Left lobe of liver (tissue), 2 donors: ENCODE measurements at regions not wholly inside any gene's neighbourhood (a gene's known extent, or its start where the extent isn't known, plus 50 kb on each side); places are given as distances from the start of the nearest gene placed in this dataset.

Experiments
- ATAC-seq: fragments of 200-7000 bp; cut with Tn5 transposase; one replicate; pipeline ENCODE4 v1.9.1; 2020; ENCODE audit warnings: mild to moderate bottlenecking, moderate library complexity
- DNase-seq: peaks from one replicate; pipeline ENCODE4 v3.0.0-alpha.2; 2020; ENCODE audit warnings: low spot score
- donor health status: DM: no; HTN: no; CAD: no; lungs with moderate emphysema.
- donor health status: DM: no; HTN: yes; CAD: no.

- DNase-seq (no peak), ATAC-seq (no peak)
Measured at GRCh38 chr15:79230766-79231165, 51.8 kb upstream of the ANKRD34C start.

- ATAC-seq: no peak
- no peak for DNase-seq
Measured at GRCh38 chr15:79222808-79223207, 59.7 kb upstream of the ANKRD34C start.

DNA sequence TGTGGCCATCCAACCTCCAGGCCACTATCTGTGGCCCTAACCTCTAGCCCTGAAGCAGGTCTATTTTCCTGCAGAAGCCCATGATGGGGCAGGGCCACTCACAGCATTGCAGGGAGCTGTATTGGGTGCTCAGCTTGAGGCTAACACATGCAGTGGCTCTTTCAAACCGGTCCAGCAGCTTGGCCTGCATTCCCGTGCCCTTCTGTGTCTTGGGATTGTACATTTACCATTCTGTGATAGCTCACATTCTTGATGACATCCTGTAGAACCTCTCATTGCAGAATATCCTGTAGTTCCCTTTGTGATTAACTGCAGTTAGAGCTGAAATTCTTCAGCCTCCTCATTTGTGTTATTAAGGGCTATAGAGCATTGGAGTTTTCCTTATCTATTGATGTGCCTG is 60.8 kb upstream of the ANKRD34C start:
- ATAC-seq (no peak), DNase-seq (no peak)

DNA sequence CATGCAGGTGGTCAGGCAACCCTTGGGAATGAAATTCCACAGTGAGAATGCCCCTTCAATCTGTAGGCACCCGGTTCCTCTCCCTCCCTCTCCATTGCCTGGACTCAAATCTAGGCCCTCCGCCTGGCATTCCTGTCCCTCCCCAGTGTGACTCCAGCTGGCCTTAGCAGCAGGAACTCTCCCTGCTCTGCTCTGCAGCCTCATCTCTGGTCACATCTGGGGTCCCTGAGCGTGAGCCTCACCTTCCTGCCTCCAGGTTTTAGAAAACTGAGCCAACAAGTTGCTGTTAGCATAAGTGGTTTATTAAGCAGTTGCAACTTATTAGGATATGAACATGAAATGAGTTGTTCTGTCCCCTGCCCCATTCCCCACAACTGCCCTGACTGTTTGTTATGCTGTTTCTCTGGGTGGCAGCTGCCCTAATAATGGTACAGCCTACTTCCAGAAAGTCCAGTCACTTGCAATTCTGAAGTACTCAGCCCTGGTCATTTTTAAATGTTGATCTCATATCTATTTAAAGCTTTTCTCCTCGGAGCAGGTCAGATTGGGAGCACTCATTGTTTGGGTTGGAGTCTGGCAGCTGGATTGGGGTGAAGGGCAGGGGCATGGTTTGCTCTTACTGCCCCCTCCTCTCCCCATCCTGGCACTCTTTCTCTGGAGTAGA is 63.0 kb upstream of the ANKRD34C start:
- ATAC-seq (no peak), DNase-seq (no peak)

DNA sequence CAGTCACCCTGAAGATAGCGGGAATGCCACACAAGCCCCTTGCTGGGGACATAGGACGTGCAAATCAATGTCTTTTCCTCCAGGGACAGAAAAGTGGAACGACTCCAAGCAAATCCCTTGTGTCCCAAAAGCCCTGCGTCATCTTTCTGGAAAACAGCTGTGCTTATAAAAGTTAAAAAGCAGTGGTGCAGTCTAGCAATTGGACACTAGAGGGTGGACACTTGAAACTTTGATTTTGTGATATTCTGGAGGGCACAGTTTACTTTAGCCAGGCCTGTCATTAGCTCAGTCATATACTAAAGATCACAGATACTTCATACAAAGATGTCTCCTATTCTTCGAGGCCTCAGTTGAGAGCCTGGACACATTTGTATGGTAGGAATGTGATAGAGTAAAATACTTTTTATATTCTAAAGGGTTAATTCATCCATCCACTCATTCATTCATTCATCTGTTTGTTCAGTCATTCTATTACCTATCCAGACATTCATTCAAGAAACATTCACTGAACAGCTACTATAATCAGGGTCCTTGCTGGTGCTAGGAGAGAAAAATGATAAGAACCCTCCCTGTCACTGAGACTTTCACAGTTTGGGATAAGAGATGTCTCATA is 63.8 kb upstream of the ANKRD34C start:
- no peak for DNase-seq
- ATAC-seq: no peak

GRCh38 chr15:79213650-79214049 is 68.9 kb upstream of the ANKRD34C start:
- ATAC-seq: no peak
- no peak for DNase-seq

DNA sequence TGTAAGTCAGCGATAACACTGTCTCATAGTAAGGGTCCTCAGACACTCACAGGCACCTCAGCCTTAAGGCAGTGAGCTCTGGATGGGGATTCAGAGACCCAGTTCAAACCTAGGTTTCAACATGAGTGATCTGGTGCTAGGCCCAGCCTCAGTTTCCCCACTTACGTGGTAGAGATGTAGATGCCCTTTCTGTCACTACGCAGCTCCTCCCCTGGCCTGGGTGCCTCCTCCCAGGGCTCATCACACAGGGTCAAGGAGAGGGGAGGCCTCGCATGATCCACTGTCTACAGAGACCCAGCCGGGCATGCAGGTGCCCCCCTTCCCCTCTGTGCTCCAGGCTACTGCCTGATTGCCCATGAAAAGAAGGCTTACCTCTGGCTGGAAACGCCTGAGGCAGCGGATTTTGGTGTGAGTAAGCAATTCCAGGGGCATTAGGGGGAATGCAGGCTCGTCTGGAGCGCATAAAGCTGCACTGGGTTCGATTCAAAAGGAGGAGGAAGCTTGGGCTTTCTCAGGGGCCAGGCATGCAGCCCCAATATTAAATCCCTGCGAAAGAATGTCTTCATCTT is 69.8 kb upstream of the ANKRD34C start:
- ATAC-seq: no peak

DNA sequence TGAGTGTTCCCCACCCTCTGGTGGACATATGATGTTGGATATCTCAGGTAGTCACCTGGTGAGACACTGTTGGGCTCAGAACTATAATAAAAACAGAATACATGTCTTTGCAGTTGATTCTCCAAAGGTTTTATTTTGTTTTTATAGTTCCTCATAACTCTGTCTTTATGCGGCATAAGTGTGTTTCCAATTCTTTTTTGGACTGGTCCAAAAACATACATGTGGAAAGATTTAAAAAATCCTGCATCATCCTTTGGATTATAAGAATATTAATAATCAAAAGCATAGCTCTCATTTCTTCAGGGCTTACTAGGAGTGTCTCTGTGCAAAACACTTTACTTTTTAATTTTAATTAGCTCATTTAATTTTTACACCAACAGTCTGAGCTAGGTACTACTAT is 71.0 kb upstream of the ANKRD34C start:
- ATAC-seq: no peak
- no peak for DNase-seq

More for the DNA sequence above, 69.8 kb upstream of the ANKRD34C start:
- DNase-seq: no peak

DNA sequence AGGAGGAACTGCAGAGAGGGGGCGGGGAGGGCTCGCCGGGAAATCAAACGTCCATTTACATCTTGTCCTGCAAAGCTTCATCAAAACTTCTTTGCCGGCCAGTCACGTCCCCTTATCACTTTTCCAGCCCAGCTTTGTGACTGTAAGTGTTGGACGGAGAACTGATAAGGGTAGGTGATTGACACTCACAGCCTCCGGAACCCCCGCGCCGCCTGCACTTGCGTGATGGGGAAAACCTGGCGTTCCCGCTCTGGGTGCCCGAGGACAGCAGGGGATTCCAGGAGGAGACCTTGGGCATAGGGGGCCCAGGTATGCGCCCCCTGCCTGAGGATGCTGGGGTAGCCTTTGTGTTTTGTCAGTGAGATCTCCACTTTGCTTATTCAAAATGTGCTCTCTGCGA is 72.8 kb upstream of the ANKRD34C start:
- ATAC-seq (no peak), DNase-seq (no peak)

- ATAC-seq: no peak
- no peak for DNase-seq
Measured at GRCh38 chr15:79209116-79209515, 73.4 kb upstream of the ANKRD34C start.

DNA sequence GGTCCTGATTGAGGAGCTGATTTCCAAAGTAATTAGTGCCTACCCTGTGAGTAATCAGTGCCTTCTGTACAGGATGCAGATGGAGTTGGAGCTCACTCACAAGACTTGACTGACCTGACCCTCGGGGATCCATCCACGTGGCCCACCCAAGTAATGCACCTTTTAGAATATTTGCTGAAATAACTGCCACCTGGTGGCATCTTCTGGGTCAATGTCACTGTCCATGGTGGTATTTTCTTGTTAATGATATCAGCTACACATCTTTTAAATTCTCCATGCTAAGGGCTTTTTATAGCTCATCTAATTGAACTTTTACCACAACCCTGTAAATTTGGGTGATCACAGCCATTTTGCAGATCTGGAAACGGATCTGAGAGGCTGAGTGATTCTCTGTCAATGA is 74.3 kb upstream of the ANKRD34C start:
- no peak for DNase-seq

DNA sequence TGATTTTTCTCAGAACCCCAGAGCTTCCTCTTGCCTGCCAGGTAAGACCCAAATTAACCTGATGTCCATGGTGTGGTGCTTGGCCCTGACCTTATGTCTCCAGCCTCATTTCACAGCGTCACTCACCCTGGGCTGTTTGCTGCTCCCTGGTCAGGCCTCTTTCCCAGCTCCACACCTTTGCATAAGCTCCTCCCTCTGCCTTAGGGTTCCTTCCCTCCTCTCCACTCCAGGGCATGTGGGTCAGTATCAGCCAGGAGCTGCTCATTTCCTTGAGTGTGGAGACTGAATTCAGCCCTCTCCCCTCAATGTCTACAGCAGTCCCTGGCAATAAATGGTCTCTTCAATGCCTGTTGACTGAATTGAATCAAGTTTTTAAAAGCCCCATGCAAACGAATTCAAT is 75.6 kb upstream of the ANKRD34C start:
- ATAC-seq: no peak
- DNase-seq: no peak

More for the DNA sequence above, 74.3 kb upstream of the ANKRD34C start:
- ATAC-seq: no peak

- DNase-seq: no peak
- ATAC-seq: no peak
Measured at GRCh38 chr15:79204886-79205675, 77.4 kb upstream of the ANKRD34C start.

DNA sequence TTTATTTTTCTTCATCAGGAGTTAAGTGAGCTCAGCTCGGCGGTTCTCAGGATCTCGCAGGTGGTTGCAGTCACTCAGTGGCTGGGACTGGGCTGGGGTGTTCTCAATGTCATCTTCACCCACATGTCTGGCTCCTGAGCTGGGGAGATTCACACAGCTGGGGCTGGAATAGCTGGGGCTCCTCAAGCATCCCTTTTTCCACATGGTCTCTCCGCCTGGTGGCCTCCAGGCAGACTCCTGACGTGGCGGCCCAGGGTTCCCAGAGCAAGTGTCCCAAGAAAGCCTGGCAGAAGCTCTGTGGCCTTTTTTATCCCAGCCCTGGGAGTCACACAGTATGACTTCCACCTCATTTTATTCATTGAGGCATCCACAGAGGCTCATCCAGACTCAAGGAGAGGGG is 84.1 kb upstream of the ANKRD34C start:
- no peak for ATAC-seq
- no peak for DNase-seq

DNA sequence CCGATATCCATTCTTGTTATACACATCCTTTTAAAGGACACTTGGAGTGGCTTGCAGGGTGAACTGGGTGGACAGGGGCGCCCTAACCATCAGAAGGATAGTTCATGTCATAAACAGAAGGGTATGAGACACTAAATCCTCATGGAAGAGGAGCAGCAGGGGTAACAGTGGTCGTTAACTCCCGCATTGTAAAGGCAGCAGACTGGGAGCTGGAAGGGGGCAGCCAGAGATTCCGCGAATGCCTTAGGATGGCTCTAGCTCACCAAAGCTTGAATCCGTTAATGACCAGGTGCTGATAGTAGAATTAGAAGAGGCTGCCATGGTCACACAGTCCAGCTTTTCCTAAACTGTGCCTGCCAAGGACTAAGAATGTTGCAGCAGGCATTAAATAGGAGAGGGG is 85.2 kb upstream of the ANKRD34C start:
- ATAC-seq (no peak), DNase-seq (no peak)

DNA sequence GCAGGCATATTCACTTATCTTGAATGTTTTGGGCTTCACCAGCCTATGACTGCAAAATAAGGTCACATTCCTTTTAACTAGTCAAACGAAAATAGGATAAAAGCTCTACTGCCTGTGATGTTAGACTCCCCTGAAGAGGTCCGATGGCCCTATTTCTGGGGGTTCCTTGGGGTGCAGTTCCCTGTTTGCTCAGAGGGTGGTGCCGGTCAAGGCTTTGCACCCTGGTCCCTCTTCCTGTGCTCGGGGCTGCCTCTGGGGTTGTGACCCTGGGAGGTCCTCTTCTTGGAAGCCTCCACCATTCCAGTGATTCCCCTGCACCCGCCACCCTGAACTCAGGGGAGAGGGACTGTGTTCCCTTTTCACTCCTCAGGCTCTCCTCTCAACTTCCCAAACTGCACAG is 86.7 kb upstream of the ANKRD34C start:
- no peak for DNase-seq
- no peak for ATAC-seq

DNA sequence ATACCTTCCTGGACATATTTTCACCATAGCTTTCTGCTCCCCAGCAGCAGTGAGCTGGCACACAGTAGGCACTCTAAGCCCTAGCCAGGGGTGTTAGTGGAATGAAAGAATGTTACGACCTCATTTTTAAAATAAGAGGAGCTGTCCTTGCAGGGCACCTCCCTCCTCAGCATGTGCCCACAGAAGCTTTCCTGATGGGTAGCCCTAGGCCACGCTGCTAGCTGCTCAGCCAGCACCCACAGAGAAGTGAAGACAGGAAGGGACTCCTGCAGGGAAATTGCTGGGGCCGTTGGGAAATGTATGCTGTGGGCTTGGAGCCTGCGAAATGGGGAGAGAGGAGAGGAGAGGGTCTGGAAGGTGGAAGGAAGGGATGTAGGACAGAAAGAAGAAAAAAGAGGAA is 87.3 kb upstream of the ANKRD34C start:
- DNase-seq: no peak
- no peak for ATAC-seq

- ATAC-seq (no peak), DNase-seq (no peak)
Measured at GRCh38 chr15:79194386-79194785, 88.1 kb upstream of the ANKRD34C start.

DNA sequence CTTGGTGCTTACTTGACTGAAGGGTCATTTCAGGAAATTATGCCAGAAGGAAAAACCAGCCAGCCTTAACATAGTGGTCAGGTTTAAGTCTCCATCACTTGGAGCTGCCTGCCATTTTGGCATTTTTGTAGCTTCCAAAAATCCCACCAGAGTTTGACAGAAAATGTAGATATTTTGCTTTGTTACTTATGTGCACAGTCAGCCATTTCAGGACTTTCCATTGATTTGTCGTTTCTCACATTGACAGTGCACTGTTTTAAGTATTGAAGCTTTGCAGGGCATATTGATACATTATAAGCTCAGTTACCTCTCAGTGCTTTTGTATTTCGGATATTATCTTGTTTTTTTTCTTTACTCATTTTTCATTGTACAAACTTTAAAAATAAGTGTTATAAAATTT is 89.0 kb upstream of the ANKRD34C start:
- ATAC-seq: no peak
- DNase-seq: no peak

DNA sequence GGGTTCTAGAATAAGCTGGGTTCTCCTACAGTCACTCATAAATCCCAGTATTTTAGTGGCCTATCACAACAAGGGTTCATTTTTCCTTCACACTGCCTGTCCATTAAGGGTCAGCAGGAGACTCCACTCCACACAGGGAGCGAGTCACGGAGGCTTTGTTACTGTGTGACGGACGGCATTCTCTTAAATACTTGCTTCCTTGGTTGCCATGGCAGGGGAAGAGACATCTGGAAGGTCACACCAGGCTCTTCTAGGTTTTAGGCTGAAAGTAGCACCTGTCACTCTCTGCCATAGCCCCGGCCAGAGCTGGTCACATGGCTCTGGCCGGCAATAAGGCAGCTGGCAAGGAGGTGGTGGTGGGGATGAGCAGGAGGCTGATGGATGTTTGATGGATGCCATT is 89.4 kb upstream of the ANKRD34C start:
- ATAC-seq (no peak), DNase-seq (no peak)

- DNase-seq (no peak), ATAC-seq (no peak)
Measured at GRCh38 chr15:79192462-79193036, 90.0 kb upstream of the ANKRD34C start.

- DNase-seq: no peak
- ATAC-seq: no peak
Measured at GRCh38 chr15:79190093-79190492, 92.4 kb upstream of the ANKRD34C start.
